Naive thymus-derived CD8-positive, alpha-beta T cell (primary cell): ENCODE measurements at regions not wholly inside any gene's neighbourhood (a gene's known extent, or its start where the extent isn't known, plus 50 kb on each side); places are given as distances from the start of the nearest gene placed in this dataset.

ENCODE experiments used
- ATAC-seq, 2 donors: fragments of 150-1000 bp; cut with Tn5 transposase in 1 of 2; sonication (Bioruptor Pico), chemical (Tn5 transposase) in 1 of 2; 1 replicate in 1 of 2; 2 replicates in 1 of 2; pipeline ENCODE4 v1.10.0; 2021; ENCODE audit warnings: mild to moderate bottlenecking in 2 of 2, moderate library complexity in 2 of 2
- POLR2A ChIA-PET: fragments of 350-600 bp; sonication (Branson Sonifier 250); formaldehyde crosslinking; loops from one replicate; lab custom pipeline; 2021; ENCODE audit warnings: antibody characterized with exemption; lab: Charles Lee
- DNase-seq, 10 donors: peaks; one replicate each; pipeline versions ENCODE4 v3.0.0 to v3.0.0-alpha.2; 2020 to 2022
- H3K27ac Mint-ChIP-seq, 10 donors: one replicate each; pipeline ENCODE4 v1.8.0; 2020 to 2022; ENCODE audit warnings: mild to moderate bottlenecking in 10 of 10, mixed read lengths in 10 of 10, moderate library complexity in 4 of 10, inconsistent platforms in 1 of 10
- H3K27me3 Mint-ChIP-seq, 5 donors: one replicate each; pipeline ENCODE4 v1.8.0; 2021 to 2022; ENCODE audit warnings: mixed read lengths in 5 of 5
- H3K36me3 Mint-ChIP-seq, 3 donors: one replicate each; pipeline ENCODE4 v1.8.0; 2020 to 2022; ENCODE audit warnings: mixed read lengths in 3 of 3, mild to moderate bottlenecking in 2 of 3, inconsistent platforms in 1 of 3
- H3K4me1 Mint-ChIP-seq, 4 donors: one replicate each; pipeline ENCODE4 v1.8.0; 2021 to 2022; ENCODE audit warnings: mixed read lengths in 4 of 4
- H3K4me3 Mint-ChIP-seq, 10 donors: one replicate each; pipeline ENCODE4 v1.8.0; 2020 to 2022; ENCODE audit warnings: mild to moderate bottlenecking in 10 of 10, mixed read lengths in 10 of 10, moderate library complexity in 6 of 10, inconsistent platforms in 1 of 10
- H3K9me3 Mint-ChIP-seq, 9 donors: one replicate each; pipeline ENCODE4 v1.8.0; 2020 to 2022; ENCODE audit warnings: mixed read lengths in 9 of 9, mild to moderate bottlenecking in 3 of 9, inconsistent platforms in 1 of 9, moderate library complexity in 1 of 9

- Mint-ChIP-seq H3K9me3 (peaks cover 0 to 11% (median 8%) of the 10 kb centered on the region in 9 donors), H3K27me3 (no peaks in the 10 kb centered on the region), H3K36me3 (peaks cover 0 to 5% (median 0%) of the 10 kb centered on the region in 3 donors), H3K27ac (no peak overlapping the region), H3K4me3 (no peak overlapping the region), H3K4me1 (no peaks in the 10 kb centered on the region)
- ATAC-seq (no peak), DNase-seq (no peak)
- POLR2A ChIA-PET = no interaction called here
Measured at GRCh38 chr20:10963717-10964266, 290.0 kb upstream of the JAG1 start.

GRCh38 chr20:10965936-10966470 is 292.2 kb upstream of the JAG1 start:
- Mint-ChIP-seq H3K27ac (no peak overlapping the region), H3K9me3 (peaks cover 0 to 12% (median 7%) of the 10 kb centered on the region in 9 donors), H3K4me1 (no peaks in the 10 kb centered on the region), H3K27me3 (peaks cover 0 to under 1% (median 0%) of the 10 kb centered on the region in 5 donors), H3K4me3 (no peak overlapping the region), H3K36me3 (peaks cover 0 to 8% (median 0%) of the 10 kb centered on the region in 3 donors)
- ATAC-seq = no peak
- no peak for DNase-seq
- POLR2A ChIA-PET = no interaction called here

- DNase-seq = no peak
- H3K27ac Mint-ChIP-seq = no peak overlapping the region
- no peaks in the 10 kb centered on the region for H3K4me1 Mint-ChIP-seq
- H3K9me3 Mint-ChIP-seq = peaks cover 0 to 12% (median 5%) of the 10 kb centered on the region in 9 donors
- peaks cover 0 to 3% (median 0%) of the 10 kb centered on the region in 3 donors for H3K36me3 Mint-ChIP-seq
- H3K4me3 Mint-ChIP-seq = no peak overlapping the region
- peaks cover 0 to 3% (median 2%) of the 10 kb centered on the region in 5 donors for H3K27me3 Mint-ChIP-seq
- no peak for ATAC-seq
- POLR2A ChIA-PET = no interaction called here
Measured at GRCh38 chr20:10970109-10970508, 296.3 kb upstream of the JAG1 start.

GRCh38 chr20:10971096-10971495 is 297.3 kb upstream of the JAG1 start:
- Mint-ChIP-seq H3K36me3 (peaks cover 0 to 3% (median 0%) of the 10 kb centered on the region in 3 donors), H3K4me1 (no peaks in the 10 kb centered on the region), H3K9me3 (peaks cover 0 to 9% (median 5%) of the 10 kb centered on the region in 9 donors), H3K4me3 (no peak overlapping the region), H3K27ac (no peak overlapping the region), H3K27me3 (peaks cover 0 to 3% (median 2%) of the 10 kb centered on the region in 5 donors)
- ATAC-seq = no peak
- no peak for DNase-seq
- POLR2A ChIA-PET = no interaction called here

- Mint-ChIP-seq H3K4me3 (no peak overlapping the region), H3K9me3 (peaks cover 0 to 9% (median 3%) of the 10 kb centered on the region in 9 donors), H3K36me3 (peaks cover 0 to 3% (median 0%) of the 10 kb centered on the region in 3 donors), H3K4me1 (no peaks in the 10 kb centered on the region), H3K27ac (no peak overlapping the region), H3K27me3 (peaks cover 0 to 5% (median 2%) of the 10 kb centered on the region in 5 donors)
- POLR2A ChIA-PET = no interaction called here
- DNase-seq (no peak), ATAC-seq (no peak)
Measured at GRCh38 chr20:10972219-10972860, 298.5 kb upstream of the JAG1 start.

- Mint-ChIP-seq H3K4me1 (no peaks in the 10 kb centered on the region), H3K4me3 (no peak overlapping the region), H3K27me3 (peaks cover 0 to 3% (median 2%) of the 10 kb centered on the region in 5 donors), H3K27ac (no peak overlapping the region), H3K9me3 (peaks cover 0 to 9% (median 0%) of the 10 kb centered on the region in 9 donors), H3K36me3 (no peaks in the 10 kb centered on the region)
- DNase-seq (no peak), ATAC-seq (no peak)
- POLR2A ChIA-PET = no interaction called here
Measured at GRCh38 chr20:10976051-10976450, 302.3 kb upstream of the JAG1 start.

GRCh38 chr20:10978019-10978702 is 304.4 kb upstream of the JAG1 start:
- POLR2A ChIA-PET = no interaction called here
- Mint-ChIP-seq H3K27me3 (peaks cover 0 to 3% (median 1%) of the 10 kb centered on the region in 5 donors), H3K9me3 (peaks cover 0 to 4% (median 0%) of the 10 kb centered on the region in 9 donors), H3K4me3 (no peak overlapping the region), H3K27ac (no peak overlapping the region), H3K4me1 (no peaks in the 10 kb centered on the region), H3K36me3 (no peaks in the 10 kb centered on the region)
- no peak for DNase-seq
- no peak for ATAC-seq

GRCh38 chr20:10978713-10979112 is 304.9 kb upstream of the JAG1 start:
- Mint-ChIP-seq H3K4me3 (no peak overlapping the region), H3K4me1 (no peaks in the 10 kb centered on the region), H3K9me3 (peaks cover 0 to 4% (median 0%) of the 10 kb centered on the region in 9 donors), H3K27ac (no peak overlapping the region), H3K27me3 (peaks cover 0 to 3% (median 1%) of the 10 kb centered on the region in 5 donors), H3K36me3 (no peaks in the 10 kb centered on the region)
- POLR2A ChIA-PET = no interaction called here
- no peak for ATAC-seq
- no peak for DNase-seq

GRCh38 chr20:10982692-10983091 is 308.9 kb upstream of the JAG1 start:
- ATAC-seq (no peak), DNase-seq (no peak)
- Mint-ChIP-seq H3K4me3 (no peak overlapping the region), H3K27me3 (no peaks in the 10 kb centered on the region), H3K36me3 (no peaks in the 10 kb centered on the region), H3K27ac (no peak overlapping the region), H3K4me1 (no peaks in the 10 kb centered on the region), H3K9me3 (no peaks in the 10 kb centered on the region)
- POLR2A ChIA-PET = no interaction called here

- ATAC-seq = no peak
- POLR2A ChIA-PET = no interaction called here
- no peaks in the 10 kb centered on the region for H3K36me3 Mint-ChIP-seq
- DNase-seq = no peak
- no peak overlapping the region for H3K27ac Mint-ChIP-seq
- H3K4me1 Mint-ChIP-seq = no peaks in the 10 kb centered on the region
- no peak overlapping the region for H3K4me3 Mint-ChIP-seq
- H3K27me3 Mint-ChIP-seq = no peaks in the 10 kb centered on the region
- H3K9me3 Mint-ChIP-seq = no peaks in the 10 kb centered on the region
Measured at GRCh38 chr20:10984294-10984693, 310.5 kb upstream of the JAG1 start.

GRCh38 chr20:10984913-10985312 is 311.1 kb upstream of the JAG1 start:
- Mint-ChIP-seq H3K27me3 (peaks cover 0 to 2% (median 0%) of the 10 kb centered on the region in 5 donors), H3K9me3 (peaks cover 0 to 2% (median 0%) of the 10 kb centered on the region in 9 donors), H3K4me1 (no peaks in the 10 kb centered on the region), H3K27ac (no peak overlapping the region), H3K4me3 (no peak overlapping the region), H3K36me3 (peaks cover 0 to 4% (median 0%) of the 10 kb centered on the region in 3 donors)
- ATAC-seq (no peak), DNase-seq (no peak)
- POLR2A ChIA-PET = no interaction called here

GRCh38 chr20:10985536-10985935 is 311.7 kb upstream of the JAG1 start:
- Mint-ChIP-seq H3K27me3 (peaks cover 0 to 2% (median 0%) of the 10 kb centered on the region in 5 donors), H3K27ac (no peak overlapping the region), H3K9me3 (peaks cover 0 to 2% (median 0%) of the 10 kb centered on the region in 9 donors), H3K4me3 (no peak overlapping the region), H3K36me3 (peaks cover 0 to 4% (median 0%) of the 10 kb centered on the region in 3 donors), H3K4me1 (no peaks in the 10 kb centered on the region)
- POLR2A ChIA-PET = no interaction called here
- no peak for DNase-seq
- no peak for ATAC-seq

- Mint-ChIP-seq H3K9me3 (peaks cover 0 to 2% (median 0%) of the 10 kb centered on the region in 9 donors), H3K36me3 (peaks cover 0 to 4% (median 0%) of the 10 kb centered on the region in 3 donors), H3K4me3 (no peak overlapping the region), H3K27ac (no peak overlapping the region), H3K27me3 (peaks cover 0 to 2% (median 0%) of the 10 kb centered on the region in 5 donors), H3K4me1 (no peaks in the 10 kb centered on the region)
- DNase-seq (no peak), ATAC-seq (no peak)
- POLR2A ChIA-PET = no interaction called here
Measured at GRCh38 chr20:10986586-10986985, 312.8 kb upstream of the JAG1 start.
